A673 (cell line): ENCODE measurements at regions not wholly inside any gene's neighbourhood (a gene's known extent, or its start where the extent isn't known, plus 50 kb on each side); places are given as distances from the start of the nearest gene placed in this dataset.

ENCODE experiments used
- BruUV-seq: library from RNA; stranded (reverse); fragments of 400-500 nt; replicated peaks from 2 replicates; lab custom pipeline; 2021; lab: Mats Ljungman, UMichigan
- CTCF ChIA-PET: fragments of 300-600 bp; sonication (Branson Sonifier 250); formaldehyde crosslinking; loops from one replicate; lab custom pipeline; 2022; ENCODE audit warnings: antibody characterized with exemption; lab: Charles Lee
- POLR2A ChIA-PET: fragments of 300-600 bp; sonication (Branson Sonifier 250); formaldehyde crosslinking; loops from one replicate; lab custom pipeline; 2022; ENCODE audit warnings: antibody characterized with exemption; ENCODE audit not compliant: low non-redundant PET; lab: Charles Lee
- DNase-seq: peaks from one replicate; pipeline ENCODE4 v3.0.0-alpha.2; 2015; ENCODE audit warnings: low spot score
- H3K27ac ChIP-seq: fragments of 200-600 bp; sonication (generic); 2 replicates; pipeline ENCODE4 v1.5.1; 2016; ENCODE audit warnings: mixed run types, low read depth, mild to moderate bottlenecking, mixed read lengths, antibody characterized with exemption, low read length; ENCODE audit not compliant: poor library complexity, severe bottlenecking
- H3K27me3 ChIP-seq: fragments of 200-600 bp; sonication (generic); replicated peaks from 2 replicates; pipeline ENCODE4 v1.6.1; 2017; ENCODE audit warnings: mixed run types, low read depth, mild to moderate bottlenecking, mixed read lengths, antibody characterized with exemption, low read length; ENCODE audit not compliant: insufficient read depth, poor library complexity
- H3K36me3 ChIP-seq: fragments of 200-600 bp; sonication (generic); 2 replicates; pipeline ENCODE4 v1.6.1; 2016; ENCODE audit warnings: mixed run types, mild to moderate bottlenecking, mixed read lengths, antibody characterized with exemption, low read length; ENCODE audit not compliant: insufficient read depth, poor library complexity, severe bottlenecking
- H3K4me1 ChIP-seq: fragments of 200-600 bp; sonication (generic); 2 replicates; pipeline ENCODE4 v1.6.1; 2017; ENCODE audit warnings: mixed run types, mild to moderate bottlenecking, mixed read lengths, antibody characterized with exemption, low read length; ENCODE audit not compliant: insufficient read depth, poor library complexity, severe bottlenecking
- H3K4me3 ChIP-seq: fragments of 200-600 bp; sonication (generic); 2 replicates; pipeline ENCODE4 v1.5.1; 2016; ENCODE audit warnings: low read depth, mixed run types, mild to moderate bottlenecking, mixed read lengths, low read length; ENCODE audit not compliant: poor library complexity, severe bottlenecking
- H3K9me3 ChIP-seq: fragments of 200-600 bp; sonication (generic); 2 replicates; pipeline ENCODE4 v1.6.1; 2016; ENCODE audit warnings: mixed run types, low read depth, mild to moderate bottlenecking, mixed read lengths, antibody characterized with exemption, low read length; ENCODE audit not compliant: poor library complexity, severe bottlenecking
- CTCF ChIP-seq: fragments of 300-800, 200-600 bp; sonication (generic); conservative IDR thresholded peaks from 2 replicates; pipeline ENCODE4 v1.5.1; 2017; ENCODE audit warnings: low read depth, mild to moderate bottlenecking, antibody characterized with exemption, low read length, moderate library complexity, mixed read lengths
- EZH2 ChIP-seq: fragments of 200-600 bp; sonication (generic); IDR thresholded peaks from 2 replicates; pipeline ENCODE4 v1.6.1; 2017; ENCODE audit warnings: borderline replicate concordance, low read depth, mild to moderate bottlenecking, mixed read lengths, antibody characterized with exemption, low read length; ENCODE audit not compliant: poor library complexity, severe bottlenecking
- intact Hi-C: fragments of 100-400 bp; cut with micrococcal nuclease; formaldehyde crosslinking; loops from one replicate; pipeline ENCODE4 v1.10.0; 2022; ENCODE audit not compliant: unreplicated experiment

- Histone ChIP-seq H3K27ac (no peak overlapping the region), H3K9me3 (no peaks in the 10 kb centered on the region), H3K36me3 (no peaks in the 10 kb centered on the region), H3K27me3 (no peaks in the 10 kb centered on the region), H3K4me3 (no peak overlapping the region), H3K4me1 (no peaks in the 10 kb centered on the region)
- ChIA-PET POLR2A (no interaction called here), CTCF (no interaction called here)
- intact Hi-C loops, result no loop called here
- TF ChIP-seq CTCF (no peak), EZH2 (no peak)
- BruUV-seq, result no TSS peak
- no peak for DNase-seq
Observed at GRCh38 chr20:50246367-50247195, 56.0 kb downstream of the CEBPB start.

- intact Hi-C loops, result no loop called here
- ChIA-PET CTCF (no interaction called here), POLR2A (no interaction called here)
- H3K36me3 ChIP-seq, result no peaks in the 10 kb centered on the region
- BruUV-seq, result no TSS peak
- no peak overlapping the region for H3K4me3 ChIP-seq
- H3K4me1 ChIP-seq, result no peaks in the 10 kb centered on the region
- H3K9me3 ChIP-seq, result no peaks in the 10 kb centered on the region
- no peak for DNase-seq
- H3K27me3 ChIP-seq, result no peaks in the 10 kb centered on the region
- TF ChIP-seq CTCF, result no peak
- TF ChIP-seq EZH2, result no peak
- no peak overlapping the region for H3K27ac ChIP-seq
Observed at GRCh38 chr20:50247196-50248094, 56.8 kb downstream of the CEBPB start.

- Histone ChIP-seq H3K27me3 (no peaks in the 10 kb centered on the region), H3K27ac (no peak overlapping the region), H3K36me3 (no peaks in the 10 kb centered on the region), H3K9me3 (no peaks in the 10 kb centered on the region), H3K4me1 (no peaks in the 10 kb centered on the region), H3K4me3 (no peak overlapping the region)
- TF ChIP-seq EZH2, result no peak
- no peak for TF ChIP-seq CTCF
- no TSS peak for BruUV-seq
- ChIA-PET CTCF (no interaction called here), POLR2A (no interaction called here)
- no peak for DNase-seq
- intact Hi-C loops, result no loop called here
Observed at GRCh38 chr20:50248104-50248641, 57.5 kb downstream of the CEBPB start.
